ENCODE measurements at regions not wholly inside any gene's neighbourhood (a gene's known extent, or its start where the extent isn't known, plus 50 kb on each side); places are given as distances from the start of the nearest gene placed in this dataset.

GRCh38 chr3:150041877-150042276 lies 71.2 kb upstream of the PFN2 start:
- Mint-ChIP-seq H3K9me3 (peaks cover 47% of the 10 kb centered on the region), H3K27ac (no peak overlapping the region), H3K4me3 (no peak overlapping the region), H3K36me3 (ENCODE audit: low read depth) (peaks cover 4% of the 10 kb centered on the region), H3K4me1 (no peaks in the 10 kb centered on the region), H3K27me3 (ENCODE audit: low read depth) (no peaks in the 10 kb centered on the region)
- TF ChIP-seq, protein P1, sequence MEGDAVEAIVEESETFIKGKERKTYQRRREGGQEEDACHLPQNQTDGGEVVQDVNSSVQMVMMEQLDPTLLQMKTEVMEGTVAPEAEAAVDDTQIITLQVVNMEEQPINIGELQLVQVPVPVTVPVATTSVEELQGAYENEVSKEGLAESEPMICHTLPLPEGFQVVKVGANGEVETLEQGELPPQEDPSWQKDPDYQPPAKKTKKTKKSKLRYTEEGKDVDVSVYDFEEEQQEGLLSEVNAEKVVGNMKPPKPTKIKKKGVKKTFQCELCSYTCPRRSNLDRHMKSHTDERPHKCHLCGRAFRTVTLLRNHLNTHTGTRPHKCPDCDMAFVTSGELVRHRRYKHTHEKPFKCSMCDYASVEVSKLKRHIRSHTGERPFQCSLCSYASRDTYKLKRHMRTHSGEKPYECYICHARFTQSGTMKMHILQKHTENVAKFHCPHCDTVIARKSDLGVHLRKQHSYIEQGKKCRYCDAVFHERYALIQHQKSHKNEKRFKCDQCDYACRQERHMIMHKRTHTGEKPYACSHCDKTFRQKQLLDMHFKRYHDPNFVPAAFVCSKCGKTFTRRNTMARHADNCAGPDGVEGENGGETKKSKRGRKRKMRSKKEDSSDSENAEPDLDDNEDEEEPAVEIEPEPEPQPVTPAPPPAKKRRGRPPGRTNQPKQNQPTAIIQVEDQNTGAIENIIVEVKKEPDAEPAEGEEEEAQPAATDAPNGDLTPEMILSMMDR (IDR thresholded peaks at IDR 0.05; ENCODE audit: unreplicated experiment in 3 of 3) = no peak

DNA sequence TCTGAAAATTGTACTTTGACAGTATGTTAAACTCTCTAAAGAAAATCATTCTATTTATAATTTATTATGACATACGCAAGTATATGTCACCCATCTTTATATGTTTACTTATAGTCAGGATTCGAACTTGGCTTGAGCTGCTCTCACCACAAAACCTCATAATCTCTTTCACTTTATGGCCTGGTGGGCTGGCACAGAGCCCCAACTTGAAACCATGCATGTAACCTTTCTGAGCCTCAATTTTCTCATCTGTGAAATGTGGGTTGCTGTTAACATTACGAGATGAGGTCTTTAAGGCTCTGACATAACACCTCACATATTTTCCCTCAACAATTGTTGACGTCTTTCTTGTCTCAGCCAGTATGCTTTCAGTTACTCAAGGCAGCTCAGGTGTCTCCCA lies 69.4 kb upstream of the PFN2 start:
- Mint-ChIP-seq H3K27ac (no peak overlapping the region), H3K9me3 (peaks cover 43% of the 10 kb centered on the region), H3K36me3 (ENCODE audit: low read depth) (peaks cover 4% of the 10 kb centered on the region), H3K4me3 (no peak overlapping the region), H3K4me1 (peaks cover 10% of the 10 kb centered on the region), H3K27me3 (ENCODE audit: low read depth) (no peaks in the 10 kb centered on the region)
- TF ChIP-seq, protein P1 (IDR thresholded peaks at IDR 0.05; ENCODE audit: unreplicated experiment in 3 of 3) = no peak

DNA sequence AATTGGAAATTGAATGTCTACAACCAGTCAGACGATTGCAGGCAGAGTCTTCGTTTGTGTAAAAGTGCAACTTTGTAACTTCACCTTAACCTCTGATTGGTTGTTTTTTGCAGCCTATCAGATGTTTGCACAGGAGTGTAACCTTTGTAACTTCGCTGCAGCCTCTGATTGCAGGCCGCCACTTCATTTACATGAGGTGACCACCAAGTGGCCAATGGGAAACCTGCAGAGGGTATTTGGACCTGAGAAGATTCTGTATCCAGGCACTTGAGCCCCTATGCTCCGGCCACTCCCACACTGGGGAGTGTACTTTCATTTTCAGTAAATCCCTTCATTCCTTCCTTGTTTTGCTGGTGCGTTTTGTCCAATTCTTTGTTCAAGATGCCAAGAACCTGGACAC lies 68.1 kb upstream of the PFN2 start:
- H3K4me3 Mint-ChIP-seq = no peak overlapping the region
- peaks cover 4% of the 10 kb centered on the region for H3K36me3 Mint-ChIP-seq (ENCODE audit: low read depth)
- peaks cover 3% of the 10 kb centered on the region for H3K27me3 Mint-ChIP-seq (ENCODE audit: low read depth)
- TF ChIP-seq, protein P1 (IDR thresholded peaks at IDR 0.05; ENCODE audit: unreplicated experiment in 3 of 3) = no peak
- H3K9me3 Mint-ChIP-seq = peaks cover 32% of the 10 kb centered on the region
- H3K27ac Mint-ChIP-seq = peak overlapping the region in 2 of 3 experiments; percentile 20 to 46
- peaks cover 10% of the 10 kb centered on the region for H3K4me1 Mint-ChIP-seq

DNA sequence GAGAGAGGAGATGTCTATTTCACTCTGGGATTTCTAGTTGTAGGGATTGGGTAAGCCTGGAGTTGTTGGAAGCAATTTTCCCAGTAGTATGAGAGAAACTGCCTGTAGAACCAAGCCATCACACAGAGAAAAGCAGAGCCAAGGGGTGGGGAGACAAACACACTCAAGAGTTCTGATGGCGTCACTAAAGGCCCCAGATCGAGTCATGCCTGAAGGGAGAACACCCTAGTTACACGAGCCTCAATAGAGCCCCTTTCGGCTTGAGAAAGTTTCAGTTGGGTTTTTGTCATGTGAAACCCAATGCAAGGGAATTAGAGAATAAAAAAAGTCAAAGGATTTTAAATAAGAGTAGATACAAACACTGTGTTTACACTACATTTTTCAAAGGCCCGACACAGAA lies 66.1 kb upstream of the PFN2 start:
- TF ChIP-seq, protein P1 (IDR thresholded peaks at IDR 0.05; ENCODE audit: unreplicated experiment in 3 of 3) = no peak
- peaks cover 10% of the 10 kb centered on the region for H3K4me1 Mint-ChIP-seq
- H3K4me3 Mint-ChIP-seq = no peak overlapping the region
- H3K27me3 Mint-ChIP-seq (ENCODE audit: low read depth) = peaks cover 3% of the 10 kb centered on the region
- H3K9me3 Mint-ChIP-seq = peaks cover 22% of the 10 kb centered on the region
- H3K27ac Mint-ChIP-seq = peak overlapping the region in 1 of 3 experiments; percentile 2
- peaks cover 4% of the 10 kb centered on the region for H3K36me3 Mint-ChIP-seq (ENCODE audit: low read depth)

- Mint-ChIP-seq H3K27ac (peak overlapping the region in 1 of 3 experiments; percentile 2), H3K9me3 (peaks cover 14% of the 10 kb centered on the region), H3K36me3 (ENCODE audit: low read depth) (no peaks in the 10 kb centered on the region), H3K4me3 (no peak overlapping the region), H3K27me3 (ENCODE audit: low read depth) (peaks cover 3% of the 10 kb centered on the region), H3K4me1 (peaks cover 10% of the 10 kb centered on the region)
- TF ChIP-seq, protein P1 (IDR thresholded peaks at IDR 0.05; ENCODE audit: unreplicated experiment in 3 of 3) = no peak
These were observed 65.4 kb upstream of the PFN2 start for GRCh38 chr3:150035910-150036612.

DNA sequence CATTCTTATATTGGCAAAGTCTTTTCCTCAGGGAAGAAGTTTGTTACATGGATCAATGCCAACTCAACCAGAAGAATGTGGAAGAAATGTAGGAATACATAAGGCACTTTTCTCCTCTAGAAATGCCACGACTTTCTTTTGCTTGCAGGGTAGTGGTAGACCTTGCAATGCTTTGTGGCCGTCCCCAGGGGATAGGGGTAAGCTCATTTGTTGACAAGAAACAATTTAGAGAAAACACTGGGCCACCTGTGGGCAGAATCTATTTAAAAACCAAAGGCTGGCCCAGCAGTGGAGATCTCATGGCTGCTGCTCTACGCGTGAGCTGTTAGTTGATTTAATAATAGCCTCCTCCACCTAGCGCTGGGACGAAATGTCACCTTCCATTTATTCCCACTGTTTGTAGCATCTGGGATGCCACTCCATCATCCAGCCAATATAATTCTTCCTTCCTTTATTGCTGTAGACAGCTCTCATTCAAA lies 64.6 kb upstream of the PFN2 start:
- Mint-ChIP-seq H3K4me1 (peaks cover 10% of the 10 kb centered on the region), H3K36me3 (ENCODE audit: low read depth) (no peaks in the 10 kb centered on the region), H3K27me3 (ENCODE audit: low read depth) (peaks cover 3% of the 10 kb centered on the region), H3K9me3 (peaks cover 7% of the 10 kb centered on the region), H3K4me3 (no peak overlapping the region), H3K27ac (no peak overlapping the region)
- TF ChIP-seq, protein P1 (IDR thresholded peaks at IDR 0.05; ENCODE audit: unreplicated experiment in 3 of 3) = no peak
